Tibial nerve (tissue), 4 donors: ENCODE measurements at regions not wholly inside any gene's neighbourhood (a gene's known extent, or its start where the extent isn't known, plus 50 kb on each side); places are given as distances from the start of the nearest gene placed in this dataset.

Source experiments
- CTCF ChIP-seq, 5 experiments: fragments of 200-600 bp in 3 of 5; fragments of 450-650 bp in 2 of 5; sonication (generic) in 3 of 5; IDR thresholded peaks; one replicate each; pipeline ENCODE4 v1.5.1; 2016 to 2019; ENCODE audit warnings: antibody characterized with exemption in 5 of 5, mild to moderate bottlenecking in 3 of 5, moderate library complexity in 2 of 5
- EP300 ChIP-seq, 2 donors: sonication (generic); formaldehyde crosslinking; IDR thresholded peaks; one replicate each; pipeline ENCODE4 v1.6.1; 2017; ENCODE audit warnings: antibody characterized with exemption in 2 of 2, mild to moderate bottlenecking in 1 of 2
- POLR2A ChIP-seq, 2 donors: fragments of 450-650 bp; IDR thresholded peaks; one replicate each; pipeline ENCODE4 v1.6.1; 2017; ENCODE audit warnings: antibody characterized with exemption in 2 of 2, mild to moderate bottlenecking in 2 of 2, moderate library complexity in 2 of 2

GRCh38 chr13:80860845-80861244 is 519.9 kb upstream of the SPRY2 start:
- TF ChIP-seq CTCF (IDR thresholded peaks at IDR 0.05) = no peak
- no peak for TF ChIP-seq EP300 (IDR thresholded peaks at IDR 0.05)
- no peak for TF ChIP-seq POLR2A (IDR thresholded peaks at IDR 0.05)
